Mucosa of descending colon (tissue), 3 donors: ENCODE measurements at regions not wholly inside any gene's neighbourhood (a gene's known extent, or its start where the extent isn't known, plus 50 kb on each side); places are given as distances from the start of the nearest gene placed in this dataset.
A peak's percentile ranks its signal among the peaks of the same experiment; 100 is the strongest.

Experiments used
- ATAC-seq: fragments of 200-7000 bp; cut with Tn5 transposase; one replicate; pipeline ENCODE4 v1.9.1; 2020; ENCODE audit warnings: mild to moderate bottlenecking, moderate library complexity
- DNase-seq, 3 donors: peaks; one replicate each; pipeline ENCODE4 v3.0.0-alpha.2; 2020
- H3K36me3 ChIP-seq: fragments of 200-600 bp; one replicate; pipeline ENCODE4 v1.8.0; 2021; ENCODE audit warnings: low read depth, mild to moderate bottlenecking
- H3K4me1 ChIP-seq: fragments of 200-600 bp; one replicate; pipeline ENCODE4 v1.8.0; 2021; ENCODE audit warnings: low read depth, mild to moderate bottlenecking
- H3K4me3 ChIP-seq: fragments of 200-600 bp; one replicate; pipeline ENCODE4 v1.8.0; 2021; ENCODE audit warnings: mild to moderate bottlenecking
- H3K9me3 ChIP-seq: fragments of 200-600 bp; one replicate; pipeline ENCODE4 v1.8.0; 2021; ENCODE audit warnings: mild to moderate bottlenecking
- CTCF ChIP-seq: fragments of 200-600 bp; IDR thresholded peaks from one replicate; pipeline ENCODE4 v1.8.0; 2022; ENCODE audit warnings: antibody characterized with exemption, mild to moderate bottlenecking
- intact Hi-C, 2 donors: fragments of 100-400 bp; cut with DNase I in 1 of 2; cut with micrococcal nuclease in 1 of 2; formaldehyde crosslinking; loops; one replicate each; pipeline versions ENCODE4 v1.11.0 to v1.11.1; 2022; cut with DNase I, micrococcal nuclease
- donor health status: DM: no; HTN: no; CAD: no; lungs with moderate emphysema.
- donor health status: DM: no; HTN: no; CAD: no.
- donor health status: DM: no; HTN: yes; CAD: no.

GRCh38 chr6:166245148-166245547, 63.0 kb downstream of the PRR18 start:
- no peaks in the 10 kb centered on the region for H3K4me1 ChIP-seq
- ATAC-seq = no peak
- no peaks in the 10 kb centered on the region for H3K36me3 ChIP-seq
- TF ChIP-seq CTCF = no peak
- DNase-seq = no peak
- no peaks in the 10 kb centered on the region for H3K9me3 ChIP-seq
- intact Hi-C loops = no loop called here
- H3K4me3 ChIP-seq = no peak overlapping the region

GRCh38 chr6:166244353-166245045, 63.7 kb downstream of the PRR18 start:
- ATAC-seq (peak; percentile 40), DNase-seq (no peak)
- no peak for TF ChIP-seq CTCF
- Histone ChIP-seq H3K4me1 (no peaks in the 10 kb centered on the region), H3K9me3 (no peaks in the 10 kb centered on the region), H3K4me3 (no peak overlapping the region), H3K36me3 (no peaks in the 10 kb centered on the region)
- intact Hi-C loops = no loop called here

GRCh38 chr6:166242888-166243287, 65.3 kb downstream of the PRR18 start:
- no peak for TF ChIP-seq CTCF
- ATAC-seq (no peak), DNase-seq (no peak)
- Histone ChIP-seq H3K36me3 (no peaks in the 10 kb centered on the region), H3K9me3 (no peaks in the 10 kb centered on the region), H3K4me1 (no peaks in the 10 kb centered on the region), H3K4me3 (no peak overlapping the region)
- intact Hi-C loops = no loop called here

- no peaks in the 10 kb centered on the region for H3K36me3 ChIP-seq
- DNase-seq (no peak), ATAC-seq (no peak)
- H3K4me1 ChIP-seq = no peaks in the 10 kb centered on the region
- H3K9me3 ChIP-seq = no peaks in the 10 kb centered on the region
- no peak for TF ChIP-seq CTCF
- no peak overlapping the region for H3K4me3 ChIP-seq
- intact Hi-C loops = no loop called here
These were observed 66.2 kb downstream of the PRR18 start for GRCh38 chr6:166241974-166242373.

- Histone ChIP-seq H3K4me3 (no peak overlapping the region), H3K9me3 (no peaks in the 10 kb centered on the region), H3K36me3 (no peaks in the 10 kb centered on the region), H3K4me1 (no peaks in the 10 kb centered on the region)
- TF ChIP-seq CTCF = no peak
- no peak for DNase-seq
- no peak for ATAC-seq
- intact Hi-C loops = no loop called here
These were observed 67.3 kb downstream of the PRR18 start for GRCh38 chr6:166240889-166241288.

GRCh38 chr6:166237617-166238016, 70.0 kb upstream of the TBXT start:
- no peak for TF ChIP-seq CTCF
- no peaks in the 10 kb centered on the region for H3K4me1 ChIP-seq
- DNase-seq = no peak
- intact Hi-C loops = no loop called here
- H3K36me3 ChIP-seq = no peaks in the 10 kb centered on the region
- H3K9me3 ChIP-seq = no peaks in the 10 kb centered on the region
- no peak overlapping the region for H3K4me3 ChIP-seq
- ATAC-seq = no peak
